H1 (cell line): ENCODE measurements at regions not wholly inside any gene's neighbourhood (a gene's known extent, or its start where the extent isn't known, plus 50 kb on each side); places are given as distances from the start of the nearest gene placed in this dataset.
"Not testable (repeated sequence)": the region's sequence is repeated elsewhere in the genome, so short reads cannot be mapped to it uniquely, and the experiment has no call there.

Experiments
- CTCF ChIA-PET: fragments of 300-600 bp; sonication (Branson Sonifier 250); formaldehyde crosslinking; loops from one replicate; lab custom pipeline; 2021; ENCODE audit not compliant: partially characterized antibody; lab: Charles Lee
- POLR2A ChIA-PET: fragments of 300-600 bp; sonication (Branson Sonifier 250); formaldehyde crosslinking; loops from one replicate; lab custom pipeline; 2021; ENCODE audit warnings: inconsistent platforms; ENCODE audit not compliant: partially characterized antibody; lab: Charles Lee
- DNase-seq, 2 experiments: peaks; one replicate each; pipeline versions ENCODE4 v3.0.0 to v3.0.0-alpha.2; 2010 to 2022; ENCODE audit warnings: low spot score in 2 of 2, low read depth in 1 of 2, mixed read lengths in 1 of 2
- FAIRE-seq: peaks from 2 replicates; lab custom pipeline; 2011; peaks lifted over from hg19 to GRCh38; lab: Jason Lieb, UNC
- H2AFZ ChIP-seq: 2 replicates; pipeline ENCODE4 v1.8.1; 2012; ENCODE audit warnings: low read length, inconsistent platforms
- H2AK5ac ChIP-seq: 2 replicates; pipeline ENCODE4 v1.6.1; 2013; ENCODE audit warnings: low read depth, low read length
- H2BK120ac ChIP-seq: replicated peaks from 2 replicates; pipeline ENCODE3; 2013; ENCODE audit warnings: low read depth, low read length, inconsistent platforms
- H2BK12ac ChIP-seq: 2 replicates; pipeline ENCODE4 v1.6.1; 2013; ENCODE audit warnings: low read depth, low read length
- H2BK15ac ChIP-seq: 2 replicates; pipeline ENCODE4 v1.6.1; 2013; ENCODE audit warnings: low read length
- H2BK20ac ChIP-seq: 2 replicates; pipeline ENCODE4 v1.6.1; 2013; ENCODE audit warnings: low read length
- H2BK5ac ChIP-seq: 2 replicates; pipeline ENCODE4 v1.6.1; 2013; ENCODE audit warnings: low read depth, low read length
- H3K14ac ChIP-seq: 2 replicates; pipeline ENCODE4 v1.6.1; 2013; ENCODE audit warnings: inconsistent platforms; ENCODE audit not compliant: insufficient read length
- H3K18ac ChIP-seq: 2 replicates; pipeline ENCODE4 v1.6.1; 2013; ENCODE audit warnings: low read length; ENCODE audit errors: extremely low read depth
- H3K23ac ChIP-seq: 2 replicates; pipeline ENCODE4 v1.6.1; 2013; ENCODE audit warnings: inconsistent platforms; ENCODE audit not compliant: insufficient read length
- H3K23me2 ChIP-seq: 2 replicates; pipeline ENCODE4 v1.6.1; 2013; ENCODE audit warnings: low read depth, low read length
- H3K27ac ChIP-seq: 2 replicates; pipeline ENCODE4 v1.6.1; 2011; ENCODE audit warnings: low read depth, low read length, inconsistent platforms
- H3K27me3 ChIP-seq, 4 experiments: replicated peaks in 1 of 4; 1 replicate in 1 of 4; 2 replicates in 3 of 4; pipeline versions ENCODE4 v1.6.1 to v1.8.1; 2011 to 2013; ENCODE audit warnings: low read length in 3 of 4, mild to moderate bottlenecking in 3 of 4, inconsistent platforms in 2 of 4, mixed read lengths in 2 of 4, moderate library complexity in 1 of 4; ENCODE audit not compliant: control insufficient read depth in 3 of 4, insufficient read depth in 3 of 4; ENCODE audit errors: extremely low read depth in 1 of 4
- H3K36me3 ChIP-seq, 4 experiments: 2 replicates each; pipeline versions ENCODE4 v1.6.1 to v1.8.1; 2011 to 2013; ENCODE audit warnings: mild to moderate bottlenecking in 4 of 4, low read length in 3 of 4, moderate library complexity in 2 of 4, control low read depth in 1 of 4, inconsistent platforms in 1 of 4; ENCODE audit not compliant: insufficient read depth in 4 of 4, control insufficient read depth in 2 of 4
- H3K4ac ChIP-seq: replicated peaks from 2 replicates; pipeline ENCODE3; 2013; ENCODE audit warnings: low read length, low read depth, mixed read lengths, inconsistent platforms; ENCODE audit not compliant: insufficient read length
- H3K4me1 ChIP-seq, 4 experiments: replicated peaks in 1 of 4; 1 replicate in 1 of 4; 2 replicates in 3 of 4; pipeline versions ENCODE4 v1.6.1 to v1.8.1; 2011 to 2013; ENCODE audit warnings: low read length in 3 of 4, inconsistent platforms in 2 of 4, mixed read lengths in 1 of 4; ENCODE audit not compliant: insufficient read depth in 4 of 4, control insufficient read depth in 3 of 4
- H3K4me2 ChIP-seq, 2 experiments: 2 replicates each; pipeline versions ENCODE4 v1.6.1 to v1.8.1; 2011 to 2013; ENCODE audit warnings: low read depth in 2 of 2, low read length in 2 of 2, control low read depth in 1 of 2, inconsistent platforms in 1 of 2, mild to moderate bottlenecking in 1 of 2; ENCODE audit not compliant: insufficient read depth in 1 of 2
- H3K4me3 ChIP-seq, 4 experiments: fragments of 200-600, 300-600 bp in 1 of 4; sonication (generic), shearing (Covaris generic), sonication (Bioruptor Twin) in 1 of 4; 2 replicates each; pipeline versions ENCODE4 v1.5.1 to v1.8.1; 2011 to 2016; ENCODE audit warnings: low read length in 4 of 4, low read depth in 3 of 4, control low read depth in 2 of 4, inconsistent platforms in 2 of 4, mild to moderate bottlenecking in 2 of 4, mixed read lengths in 1 of 4, moderate library complexity in 1 of 4; ENCODE audit not compliant: insufficient read depth in 2 of 4; ENCODE audit errors: extremely low read depth in 1 of 4
- H3K56ac ChIP-seq: replicated peaks from 2 replicates; pipeline ENCODE3; 2013; ENCODE audit warnings: low read depth, mild to moderate bottlenecking, mixed read lengths, low read length, inconsistent platforms; ENCODE audit not compliant: insufficient read length
- H3K79me1 ChIP-seq: 2 replicates; pipeline ENCODE4 v1.6.1; 2013; ENCODE audit warnings: low read depth, low read length, control low read depth
- H3K79me2 ChIP-seq, 2 experiments: 2 replicates each; pipeline versions ENCODE4 v1.6.1 to v1.8.1; 2012 to 2013; ENCODE audit warnings: low read length in 2 of 2, mild to moderate bottlenecking in 2 of 2, inconsistent platforms in 1 of 2; ENCODE audit not compliant: insufficient read depth in 2 of 2, control insufficient read depth in 1 of 2
- H3K9ac ChIP-seq, 4 experiments: replicated peaks in 1 of 4; 1 replicate in 1 of 4; 2 replicates in 3 of 4; pipeline versions ENCODE4 v1.6.1 to v1.8.1; 2011 to 2013; ENCODE audit warnings: low read depth in 3 of 4, low read length in 3 of 4, control low read depth in 2 of 4, mild to moderate bottlenecking in 2 of 4, moderate library complexity in 2 of 4, inconsistent platforms in 1 of 4; ENCODE audit errors: extremely low read depth in 1 of 4
- H3K9me3 ChIP-seq, 2 experiments: 2 replicates each; pipeline versions ENCODE4 v1.6.1 to v1.8.1; 2012 to 2013; ENCODE audit warnings: mild to moderate bottlenecking in 2 of 2, moderate library complexity in 2 of 2, control low read depth in 1 of 2, inconsistent platforms in 1 of 2, low read depth in 1 of 2, low read length in 1 of 2, mixed read lengths in 1 of 2; ENCODE audit not compliant: insufficient read depth in 2 of 2
- H4K20me1 ChIP-seq, 2 experiments: replicated peaks in 1 of 2; 2 replicates each; pipeline versions ENCODE3 to v1.8.1; 2011 to 2013; ENCODE audit warnings: inconsistent platforms in 2 of 2, low read length in 2 of 2, mild to moderate bottlenecking in 1 of 2; ENCODE audit not compliant: insufficient read depth in 2 of 2, control insufficient read depth in 1 of 2
- H4K5ac ChIP-seq: 2 replicates; pipeline ENCODE4 v1.6.1; 2013; ENCODE audit warnings: low read length, low read depth, mixed read lengths, inconsistent platforms; ENCODE audit not compliant: insufficient read length
- H4K8ac ChIP-seq: 2 replicates; pipeline ENCODE4 v1.8.0; 2013; ENCODE audit warnings: mild to moderate bottlenecking, moderate library complexity, low read length, inconsistent platforms; ENCODE audit not compliant: insufficient read depth; ENCODE audit errors: extremely low read depth
- H4K91ac ChIP-seq: replicated peaks from 2 replicates; pipeline ENCODE3; 2013; ENCODE audit warnings: low read length, mixed read lengths, inconsistent platforms; ENCODE audit not compliant: insufficient read length
- WGBS, 2 experiments: shearing (Covaris generic) in 1 of 2; methylation state at CpG; one replicate each; pipeline versions ENCODE4 v1.1.6 to v1.1.7; 2013 to 2015; ENCODE audit warnings: low lambda C conversion rate in 2 of 2, mixed read lengths in 2 of 2, inconsistent platforms in 1 of 2, low coverage in 1 of 2, missing lambda C conversion rate in 1 of 2; ENCODE audit not compliant: insufficient replicate concordance in 2 of 2, insufficient coverage in 1 of 2, insufficient read length in 1 of 2; ENCODE audit errors: extremely low coverage in 1 of 2, missing lambda C conversion rate in 1 of 2; 5-methylcytosine and 5-hydroxymethylcytosine counted together

DNA sequence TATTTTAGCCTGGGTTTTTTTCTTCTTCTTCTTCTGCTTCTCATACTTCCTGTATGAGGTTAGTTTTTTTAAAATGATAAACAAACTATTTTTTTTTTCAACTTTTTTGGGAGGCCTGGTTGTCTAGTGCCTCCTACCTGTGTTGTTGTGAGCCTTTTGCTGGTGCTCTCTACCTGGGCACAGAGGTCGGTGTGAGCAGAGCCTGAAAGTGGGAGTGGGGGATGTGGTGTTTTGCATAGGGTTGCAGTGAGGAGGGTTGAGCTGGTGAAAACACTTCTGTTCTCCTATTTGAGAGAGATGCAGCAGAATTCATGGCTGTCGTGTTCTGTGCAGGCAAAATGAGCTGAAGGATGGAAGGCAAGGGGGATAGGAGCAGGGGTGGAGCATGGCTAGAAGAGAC is 232.7 kb upstream of the PLGLB2 start:
- DNase-seq, H3K56ac ChIP-seq, H2AK5ac ChIP-seq, H3K23ac ChIP-seq, H3K79me1 ChIP-seq, H3K23me2 ChIP-seq, H3K14ac ChIP-seq, CTCF ChIA-PET, H3K4ac ChIP-seq, H2BK15ac ChIP-seq, H4K5ac ChIP-seq, H3K27ac ChIP-seq, H3K36me3 ChIP-seq, H2BK5ac ChIP-seq, H3K4me1 ChIP-seq, POLR2A ChIA-PET, H4K20me1 ChIP-seq, H4K8ac ChIP-seq, H2BK20ac ChIP-seq, H3K4me2 ChIP-seq, H4K91ac ChIP-seq, H3K27me3 ChIP-seq, H3K9ac ChIP-seq, FAIRE-seq, H3K4me3 ChIP-seq, H3K79me2 ChIP-seq, H2BK120ac ChIP-seq, H3K18ac ChIP-seq, H2AFZ ChIP-seq, H2BK12ac ChIP-seq, H3K9me3 ChIP-seq: not testable (repeated sequence)
- 67% methylated on average over 2 of the region's 2 CpGs; no CpG with 5 or more reads in 1 of the 2 experiments for WGBS, 2 experiments

DNA sequence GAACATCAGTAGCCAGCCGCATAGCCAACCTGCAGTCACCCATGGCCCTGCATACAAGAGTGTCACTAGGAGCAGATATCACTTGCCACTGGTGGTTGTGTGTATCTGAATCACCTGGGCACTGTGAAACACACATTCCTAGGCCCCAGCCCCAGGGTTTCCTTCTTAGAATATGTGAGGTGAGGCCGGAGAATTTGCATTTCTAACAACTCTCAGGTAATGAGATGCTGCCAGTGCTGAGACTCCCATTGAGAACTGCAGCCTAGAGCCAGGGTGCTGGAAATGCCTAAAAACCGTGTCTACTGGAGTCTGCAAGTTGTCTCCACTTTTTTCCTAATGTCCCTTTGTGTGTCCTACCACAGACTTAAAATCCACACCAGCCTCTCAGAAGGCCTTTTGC is 232.0 kb upstream of the PLGLB2 start:
- H4K8ac ChIP-seq, H3K36me3 ChIP-seq: not testable (repeated sequence)

More for the DNA sequence above, 232.0 kb upstream of the PLGLB2 start:
- H2BK15ac ChIP-seq, H3K18ac ChIP-seq, CTCF ChIA-PET, H3K9me3 ChIP-seq, H3K9ac ChIP-seq, POLR2A ChIA-PET, H2BK120ac ChIP-seq, H4K5ac ChIP-seq, H3K4me1 ChIP-seq, H3K79me1 ChIP-seq, H2BK5ac ChIP-seq, DNase-seq, FAIRE-seq, H2BK20ac ChIP-seq, H2AFZ ChIP-seq, H4K91ac ChIP-seq, H4K20me1 ChIP-seq, H3K27ac ChIP-seq, H3K27me3 ChIP-seq, H3K56ac ChIP-seq, H3K4ac ChIP-seq, H3K79me2 ChIP-seq, H3K14ac ChIP-seq, H2BK12ac ChIP-seq, H3K23me2 ChIP-seq, H3K4me3 ChIP-seq, H2AK5ac ChIP-seq, H3K23ac ChIP-seq, H3K4me2 ChIP-seq: not testable (repeated sequence)
- 15% methylated on average over 1 of the region's 3 CpGs; no CpG with 5 or more reads in 1 of the 2 experiments for WGBS, 2 experiments
